HG03354 (cell line): ENCODE measurements at regions not wholly inside any gene's neighbourhood (a gene's known extent, or its start where the extent isn't known, plus 50 kb on each side); places are given as distances from the start of the nearest gene placed in this dataset.

Source experiments
- ATAC-seq: cut with Tn5 transposase; IDR thresholded peaks from one replicate; pipeline ENCODE4 v1.9.1; 2021; ENCODE audit warnings: mild to moderate bottlenecking; ENCODE audit not compliant: unreplicated experiment, poor library complexity, severe bottlenecking

GRCh38 chr3:99084156-99084555 lies 182.7 kb upstream of the DCBLD2 start:
- no peak for ATAC-seq

- no peak for ATAC-seq
These were observed 169.6 kb upstream of the DCBLD2 start for GRCh38 chr3:99071096-99071495.

DNA sequence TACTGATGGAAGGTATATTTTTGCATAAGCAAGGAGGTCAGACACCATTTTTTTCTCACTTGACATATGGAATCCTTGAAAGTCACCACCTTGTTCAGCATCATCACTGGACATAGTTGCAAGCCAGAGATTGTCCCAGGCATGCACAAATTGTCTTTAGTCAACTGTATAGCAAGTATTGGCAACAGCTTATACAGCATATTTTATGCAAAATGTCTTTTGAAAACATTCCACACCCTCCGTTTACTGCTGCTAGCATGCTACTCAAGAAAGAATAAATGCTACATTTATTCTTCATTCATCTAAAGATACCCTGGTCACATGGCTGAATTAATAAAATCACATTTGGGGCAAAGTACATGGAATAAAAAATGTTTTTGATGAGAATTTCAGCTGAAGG lies 168.5 kb upstream of the DCBLD2 start:
- ATAC-seq, result no peak

- ATAC-seq, result no peak
These were observed 165.4 kb upstream of the DCBLD2 start for GRCh38 chr3:99066863-99067262.

GRCh38 chr3:99049164-99049563 lies 147.7 kb upstream of the DCBLD2 start:
- no peak for ATAC-seq

DNA sequence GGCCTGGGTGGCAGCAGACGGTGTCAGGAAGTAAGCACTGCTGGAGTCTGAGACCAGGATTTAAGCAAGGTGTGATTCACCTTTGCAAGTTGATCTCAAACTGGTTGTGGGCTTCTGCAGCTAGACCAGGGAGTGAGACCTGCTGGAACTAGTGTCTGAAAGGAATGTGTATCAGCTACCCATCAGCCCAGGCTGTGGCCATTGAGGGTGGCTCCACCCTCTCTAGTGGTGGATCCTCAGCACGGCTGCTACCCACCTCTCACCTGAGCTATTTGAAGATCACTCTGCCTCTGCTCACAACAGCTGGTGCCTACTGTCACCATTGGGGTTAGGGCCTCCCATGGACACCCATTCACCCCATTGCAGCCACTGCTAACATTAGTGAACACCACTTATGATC lies 140.3 kb upstream of the DCBLD2 start:
- no peak for ATAC-seq

GRCh38 chr3:99031778-99032177 lies 130.3 kb upstream of the DCBLD2 start:
- ATAC-seq, result no peak

- ATAC-seq, result peak; percentile 85
These were observed 122.2 kb upstream of the DCBLD2 start for GRCh38 chr3:99023590-99024192.

- ATAC-seq, result no peak
These were observed 120.0 kb upstream of the DCBLD2 start for GRCh38 chr3:99021466-99021865.

GRCh38 chr3:99016452-99016851 lies 115.0 kb upstream of the DCBLD2 start:
- ATAC-seq, result no peak

- no peak for ATAC-seq
These were observed 112.4 kb upstream of the DCBLD2 start for GRCh38 chr3:99013777-99014315.

- ATAC-seq, result no peak
These were observed 111.6 kb upstream of the DCBLD2 start for GRCh38 chr3:99013077-99013476.

DNA sequence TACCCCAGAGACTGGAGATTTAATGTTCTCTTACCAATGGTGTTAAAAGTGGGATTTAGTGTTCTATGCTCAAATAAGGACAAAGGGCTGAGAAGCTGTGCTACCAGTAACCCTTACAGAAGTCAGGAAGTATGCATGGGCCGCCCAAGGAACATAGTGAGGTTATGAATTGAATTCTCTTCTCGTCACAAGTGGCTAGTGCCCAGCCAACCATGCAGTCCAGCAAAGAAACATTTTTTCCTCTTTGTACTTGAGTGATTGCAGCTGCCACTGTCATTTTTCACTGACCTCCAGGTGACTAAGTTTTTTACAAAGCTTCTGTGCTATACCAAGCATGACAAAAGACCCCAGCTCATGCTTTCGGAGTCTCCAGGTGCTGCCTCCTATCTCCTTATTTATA lies 110.6 kb upstream of the DCBLD2 start:
- ATAC-seq, result peak; percentile 93

DNA sequence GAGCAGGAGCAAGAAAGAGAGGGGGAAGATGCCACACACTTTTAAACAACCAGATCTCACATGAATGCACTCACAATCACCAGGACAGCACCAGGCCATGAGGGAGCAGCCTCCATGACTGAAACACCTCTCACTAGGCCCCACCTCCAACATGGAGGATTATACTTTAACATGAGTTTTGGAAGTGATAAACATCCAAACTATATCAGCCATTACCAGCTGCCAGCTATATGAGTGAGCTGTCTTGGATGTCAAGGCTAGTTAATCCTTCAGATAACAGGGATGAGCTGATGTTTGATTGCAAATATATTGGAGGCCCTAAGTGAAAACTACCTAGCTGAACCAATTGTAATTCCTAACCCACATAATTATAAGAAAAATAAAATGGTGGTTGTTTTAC lies 108.4 kb upstream of the DCBLD2 start:
- ATAC-seq, result no peak

- no peak for ATAC-seq
These were observed 105.2 kb upstream of the DCBLD2 start for GRCh38 chr3:99006686-99007085.

- ATAC-seq, result no peak
These were observed 98.2 kb upstream of the DCBLD2 start for GRCh38 chr3:98999675-99000074.

DNA sequence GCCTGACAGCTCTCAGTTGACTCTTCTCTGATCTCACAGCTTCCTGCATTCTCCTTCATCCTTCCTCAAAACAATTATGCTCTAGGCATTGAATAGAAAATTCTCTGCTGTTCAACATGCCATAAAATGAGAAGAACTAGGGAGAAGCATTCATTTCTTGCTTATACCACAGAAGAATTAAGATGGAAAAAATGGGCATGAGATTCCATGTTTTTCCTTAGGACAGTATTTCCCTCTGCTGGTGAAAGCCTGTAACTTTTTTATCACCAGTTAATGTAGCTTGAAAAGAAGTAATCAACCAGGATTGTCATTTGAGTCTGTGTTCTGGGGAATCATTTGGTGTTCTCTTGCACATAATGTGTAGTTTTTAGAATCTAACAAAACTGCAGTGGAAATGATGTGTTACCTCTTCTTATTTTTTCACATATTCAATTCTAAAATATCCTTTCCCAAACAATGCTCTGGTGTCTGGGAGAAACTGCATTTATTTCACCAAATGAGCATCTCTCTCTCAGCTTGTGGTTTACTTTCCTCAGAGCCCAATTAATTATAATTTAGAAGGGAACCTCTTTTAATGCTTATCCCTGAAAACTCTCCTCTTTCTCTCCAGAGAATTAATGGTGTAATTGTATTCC lies 92.8 kb upstream of the DCBLD2 start:
- ATAC-seq, result no peak

GRCh38 chr3:98991393-98991792 lies 89.9 kb upstream of the DCBLD2 start:
- ATAC-seq, result no peak

DNA sequence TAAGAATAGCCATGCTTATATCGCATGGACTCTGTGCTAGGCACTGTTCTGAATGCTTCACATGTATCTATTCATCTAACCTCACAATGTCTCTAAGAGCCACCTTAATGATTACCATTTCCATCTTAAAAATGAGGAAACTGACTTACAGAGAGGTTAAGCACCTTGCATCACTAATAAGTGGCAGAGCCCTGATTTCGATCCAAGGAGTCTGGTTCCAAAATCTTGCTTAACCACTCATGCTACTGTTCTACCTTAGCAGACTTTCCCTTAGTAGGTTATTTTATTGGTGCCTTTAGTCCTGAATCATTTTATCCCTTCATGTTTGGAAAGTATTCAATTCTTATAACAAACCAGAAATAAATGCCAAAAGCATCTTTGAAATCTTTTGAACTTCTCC lies 89.2 kb upstream of the DCBLD2 start:
- no peak for ATAC-seq

DNA sequence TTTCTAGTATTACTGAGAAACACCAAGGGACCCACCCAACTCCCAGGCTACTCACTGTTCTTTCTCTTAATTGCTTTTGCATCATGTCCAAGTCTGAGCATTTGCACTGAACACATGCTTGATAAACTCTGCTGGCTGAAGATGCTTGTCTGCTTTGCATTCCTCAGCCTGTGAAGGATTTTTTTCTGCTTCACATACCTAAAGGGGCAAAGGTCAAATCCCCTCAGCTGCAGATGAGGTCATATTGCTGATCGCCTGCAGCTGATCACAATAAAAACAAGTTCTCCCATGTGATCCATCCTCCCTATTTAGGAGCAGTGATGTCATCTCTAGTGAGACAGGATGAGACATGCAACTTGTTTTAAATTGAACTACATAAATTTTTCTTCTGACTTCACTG lies 84.6 kb upstream of the DCBLD2 start:
- ATAC-seq, result no peak

GRCh38 chr3:98985431-98985830 lies 83.9 kb upstream of the DCBLD2 start:
- no peak for ATAC-seq

- no peak for ATAC-seq
These were observed 82.5 kb upstream of the DCBLD2 start for GRCh38 chr3:98984024-98984423.
